ENCODE measurements at regions not wholly inside any gene's neighbourhood (a gene's known extent, or its start where the extent isn't known, plus 50 kb on each side); places are given as distances from the start of the nearest gene placed in this dataset.

DNA sequence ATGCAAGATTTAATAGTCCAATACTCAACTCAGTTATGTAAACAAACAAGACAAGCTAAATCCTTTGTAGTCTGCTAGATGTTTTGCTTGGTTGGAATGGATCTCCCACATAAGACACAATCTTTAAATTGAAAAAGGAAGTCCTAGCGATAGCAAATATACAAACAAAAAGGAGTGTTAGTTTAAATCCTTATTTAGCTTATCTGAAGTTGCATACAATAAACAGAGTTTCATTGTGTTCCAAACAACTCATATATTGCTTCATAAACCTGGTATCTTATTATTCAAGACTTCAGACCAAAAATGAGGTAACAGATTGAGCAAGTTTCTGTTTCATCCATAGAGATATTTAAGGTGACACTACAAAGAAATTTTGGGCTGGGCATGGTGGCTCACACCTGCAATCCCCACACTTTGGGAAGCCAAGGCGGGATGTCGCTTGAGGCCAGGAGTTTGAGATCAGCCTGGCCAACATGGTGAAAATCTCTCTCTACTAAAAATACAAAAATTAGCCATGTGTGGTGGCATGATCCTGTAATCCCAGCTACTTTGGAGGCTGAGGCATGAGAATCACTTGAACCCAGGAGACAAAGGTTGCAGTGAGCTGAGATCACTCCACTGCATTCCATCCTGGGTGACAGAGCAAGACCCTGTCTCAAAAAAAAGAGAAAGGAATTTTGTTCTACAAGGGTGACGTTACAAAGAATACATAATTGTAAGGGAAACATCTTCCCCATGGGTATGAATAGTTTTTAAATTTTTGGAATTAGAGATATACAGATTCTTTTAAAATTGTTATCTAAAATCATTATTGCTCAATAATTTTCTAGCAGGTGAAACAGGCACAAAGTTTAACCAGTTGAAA is 150.5 kb upstream of the L3MBTL4 start:
- Histone ChIP-seq H3K36me3 (ENCODE audit: control insufficient read depth in 2 of 2, extremely low read depth in 1 of 2, insufficient read depth in 2 of 2, low read length in 2 of 2) (no peaks in the 10 kb centered on the region), H3K27me3 (ENCODE audit: control insufficient read depth, extremely low read depth, insufficient read depth, low read length) (no peaks in the 10 kb centered on the region), H3K9me3 (ENCODE audit: control insufficient read depth, low read depth, low read length) (no peaks in the 10 kb centered on the region), H4K20me1 (ENCODE audit: control insufficient read depth, extremely low read depth, insufficient read depth, low read length) (no peaks in the 10 kb centered on the region), H3K4me2 (ENCODE audit: control insufficient read depth, extremely low read depth, insufficient read depth, low read depth, low read length) (no peak overlapping the region), H3K9me1 (ENCODE audit: control insufficient read depth, extremely low read depth, insufficient read depth, low read length) (no peaks in the 10 kb centered on the region), H3K4me1 (ENCODE audit: control insufficient read depth, extremely low read depth, insufficient read depth, low read length) (peaks cover 14% of the 10 kb centered on the region), H3K27ac (ENCODE audit: control insufficient read depth, insufficient read depth, low read length) (no peak overlapping the region), H3K79me2 (ENCODE audit: control insufficient read depth, insufficient read depth, low read length) (no peaks in the 10 kb centered on the region), H2AFZ (ENCODE audit: control insufficient read depth, low read length) (no peak overlapping the region), H3K4me3 (ENCODE audit: control insufficient read depth in 2 of 3, extremely low read depth in 1 of 3, insufficient read depth in 2 of 3, low read depth in 1 of 3, low read length in 3 of 3) (no peak overlapping the region), H3K9ac (ENCODE audit: control insufficient read depth, extremely low read depth, insufficient read depth, low read length) (no peak overlapping the region)
- dilution Hi-C loops (cut with MboI; ENCODE audit: extremely low pct_ligation_motif_present, low sequenced_read_pairs) = no loop called here
- FAIRE-seq = no peak
- DNase-seq (ENCODE audit: low read depth, low spot score) = no peak
- TF ChIP-seq, protein P1, sequence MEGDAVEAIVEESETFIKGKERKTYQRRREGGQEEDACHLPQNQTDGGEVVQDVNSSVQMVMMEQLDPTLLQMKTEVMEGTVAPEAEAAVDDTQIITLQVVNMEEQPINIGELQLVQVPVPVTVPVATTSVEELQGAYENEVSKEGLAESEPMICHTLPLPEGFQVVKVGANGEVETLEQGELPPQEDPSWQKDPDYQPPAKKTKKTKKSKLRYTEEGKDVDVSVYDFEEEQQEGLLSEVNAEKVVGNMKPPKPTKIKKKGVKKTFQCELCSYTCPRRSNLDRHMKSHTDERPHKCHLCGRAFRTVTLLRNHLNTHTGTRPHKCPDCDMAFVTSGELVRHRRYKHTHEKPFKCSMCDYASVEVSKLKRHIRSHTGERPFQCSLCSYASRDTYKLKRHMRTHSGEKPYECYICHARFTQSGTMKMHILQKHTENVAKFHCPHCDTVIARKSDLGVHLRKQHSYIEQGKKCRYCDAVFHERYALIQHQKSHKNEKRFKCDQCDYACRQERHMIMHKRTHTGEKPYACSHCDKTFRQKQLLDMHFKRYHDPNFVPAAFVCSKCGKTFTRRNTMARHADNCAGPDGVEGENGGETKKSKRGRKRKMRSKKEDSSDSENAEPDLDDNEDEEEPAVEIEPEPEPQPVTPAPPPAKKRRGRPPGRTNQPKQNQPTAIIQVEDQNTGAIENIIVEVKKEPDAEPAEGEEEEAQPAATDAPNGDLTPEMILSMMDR (optimal IDR thresholded peaks at IDR 0.05 in 1 of 3, IDR thresholded peaks at IDR 0.05 in 1 of 3, conservative IDR thresholded peaks at IDR 0.05 in 1 of 3; ENCODE audit: extremely low read depth in 1 of 3, insufficient read depth in 2 of 3, low read length in 3 of 3) = no peak
- TF ChIP-seq EZH2 (IDR thresholded peaks at IDR 0.05; ENCODE audit: low read length) = no peak

DNA sequence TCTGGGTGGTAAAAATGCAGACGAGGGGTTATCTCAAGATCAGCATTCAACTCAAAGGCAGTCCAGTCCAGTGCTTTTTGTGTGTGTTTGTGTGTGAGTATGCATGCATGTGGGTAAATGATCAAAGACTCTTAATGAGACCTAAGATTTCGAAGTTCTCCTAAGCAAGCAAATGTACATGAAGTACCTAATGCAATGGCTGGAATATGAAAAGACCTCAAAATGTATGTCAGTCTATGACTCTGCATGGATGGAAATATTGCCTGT is 151.0 kb upstream of the L3MBTL4 start:
- H3K9me3 ChIP-seq (ENCODE audit: control insufficient read depth, low read depth, low read length) = no peaks in the 10 kb centered on the region
- H3K4me2 ChIP-seq (ENCODE audit: control insufficient read depth, extremely low read depth, insufficient read depth, low read depth, low read length) = no peak overlapping the region
- peak overlapping the region; percentile 65 for H3K27ac ChIP-seq (ENCODE audit: control insufficient read depth, insufficient read depth, low read length)
- H3K36me3 ChIP-seq (ENCODE audit: control insufficient read depth in 2 of 2, extremely low read depth in 1 of 2, insufficient read depth in 2 of 2, low read length in 2 of 2) = no peaks in the 10 kb centered on the region
- DNase-seq (ENCODE audit: low read depth, low spot score) (no peak), FAIRE-seq (no peak)
- no peaks in the 10 kb centered on the region for H3K9me1 ChIP-seq (ENCODE audit: control insufficient read depth, extremely low read depth, insufficient read depth, low read length)
- H3K79me2 ChIP-seq (ENCODE audit: control insufficient read depth, insufficient read depth, low read length) = no peaks in the 10 kb centered on the region
- H3K9ac ChIP-seq (ENCODE audit: control insufficient read depth, extremely low read depth, insufficient read depth, low read length) = no peak overlapping the region
- no peak overlapping the region for H3K4me3 ChIP-seq (ENCODE audit: control insufficient read depth in 2 of 3, extremely low read depth in 1 of 3, insufficient read depth in 2 of 3, low read depth in 1 of 3, low read length in 3 of 3)
- no peak for TF ChIP-seq EZH2 (IDR thresholded peaks at IDR 0.05; ENCODE audit: low read length)
- TF ChIP-seq, protein P1 (optimal IDR thresholded peaks at IDR 0.05 in 1 of 3, IDR thresholded peaks at IDR 0.05 in 1 of 3, conservative IDR thresholded peaks at IDR 0.05 in 1 of 3; ENCODE audit: extremely low read depth in 1 of 3, insufficient read depth in 2 of 3, low read length in 3 of 3) = no peak
- H2AFZ ChIP-seq (ENCODE audit: control insufficient read depth, low read length) = no peak overlapping the region
- no peaks in the 10 kb centered on the region for H4K20me1 ChIP-seq (ENCODE audit: control insufficient read depth, extremely low read depth, insufficient read depth, low read length)
- peaks cover 14% of the 10 kb centered on the region for H3K4me1 ChIP-seq (ENCODE audit: control insufficient read depth, extremely low read depth, insufficient read depth, low read length)
- dilution Hi-C loops (cut with MboI; ENCODE audit: extremely low pct_ligation_motif_present, low sequenced_read_pairs) = no loop called here
- no peaks in the 10 kb centered on the region for H3K27me3 ChIP-seq (ENCODE audit: control insufficient read depth, extremely low read depth, insufficient read depth, low read length)
